NT2/D1 (cell line): ENCODE measurements at regions not wholly inside any gene's neighbourhood (a gene's known extent, or its start where the extent isn't known, plus 50 kb on each side); places are given as distances from the start of the nearest gene placed in this dataset.

Experiments used
- SUZ12 ChIP-seq: IDR thresholded peaks from 2 replicates; pipeline ENCODE4 v1.6.1; 2011; ENCODE audit not compliant: insufficient read length, insufficient read depth; ENCODE audit errors: extremely low read depth
- YY1 ChIP-seq: IDR thresholded peaks from 2 replicates; pipeline ENCODE4 v1.6.1; 2011; ENCODE audit not compliant: insufficient read length, insufficient read depth
- ZNF274 ChIP-seq: IDR thresholded peaks from 2 replicates; pipeline ENCODE4 v1.6.1; 2011; ENCODE audit warnings: mild to moderate bottlenecking, low read depth, low read length

DNA sequence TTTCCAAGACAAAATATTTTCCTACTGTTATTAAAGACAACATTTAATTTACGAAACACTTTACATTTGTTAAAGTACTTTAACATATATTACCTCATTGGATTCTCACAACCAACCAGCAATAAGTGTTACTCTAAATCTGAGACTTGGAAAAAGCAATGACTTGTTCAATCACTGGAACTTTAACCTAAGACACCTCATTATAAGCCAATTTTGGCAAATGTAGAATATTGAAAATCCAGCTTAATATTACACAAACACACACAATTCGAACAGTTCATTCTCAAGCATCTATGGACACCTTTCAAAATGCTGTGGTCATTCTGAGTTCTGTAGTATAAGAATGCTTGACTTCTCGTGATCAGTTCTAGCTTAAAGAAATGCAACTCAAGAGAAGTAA lies 619.4 kb upstream of the CHAC2 start:
- TF ChIP-seq ZNF274 (no peak), YY1 (no peak), SUZ12 (no peak)
